Keratinocyte (primary cell): ENCODE measurements at regions not wholly inside any gene's neighbourhood (a gene's known extent, or its start where the extent isn't known, plus 50 kb on each side); places are given as distances from the start of the nearest gene placed in this dataset.

Source experiments
- DNase-seq: peaks from one replicate; pipeline ENCODE4 v3.0.0-alpha.2; 2011; ENCODE audit warnings: low read depth, missing footprints, low spot score
- FAIRE-seq: peaks from 2 replicates; lab custom pipeline; 2011; peaks lifted over from hg19 to GRCh38; lab: Jason Lieb, UNC
- H2AFZ ChIP-seq: 2 replicates; pipeline ENCODE4 v1.6.0; 2012; ENCODE audit warnings: low read length, control low read depth, inconsistent platforms; ENCODE audit not compliant: control insufficient read depth
- H3K27ac ChIP-seq: 2 replicates; pipeline ENCODE4 v1.5.1; 2011; ENCODE audit warnings: low read length; ENCODE audit not compliant: control insufficient read depth, insufficient read depth
- H3K27me3 ChIP-seq: 3 replicates; pipeline ENCODE4 v1.6.0; 2011; ENCODE audit warnings: low read length; ENCODE audit not compliant: control insufficient read depth, insufficient read depth; ENCODE audit errors: extremely low read depth
- H3K36me3 ChIP-seq, 2 experiments: 2 replicates in 1 of 2; 3 replicates in 1 of 2; pipeline ENCODE4 v1.5.1; 2011; ENCODE audit warnings: low read length in 2 of 2, mild to moderate bottlenecking in 1 of 2; ENCODE audit not compliant: control insufficient read depth in 2 of 2, insufficient read depth in 2 of 2; ENCODE audit errors: extremely low read depth in 1 of 2
- H3K4me1 ChIP-seq: 3 replicates; pipeline ENCODE4 v1.5.1; 2011; ENCODE audit warnings: low read length; ENCODE audit not compliant: control insufficient read depth, insufficient read depth; ENCODE audit errors: extremely low read depth
- H3K4me2 ChIP-seq: 3 replicates; pipeline ENCODE4 v1.6.0; 2011; ENCODE audit warnings: low read depth, low read length; ENCODE audit not compliant: control insufficient read depth, insufficient read depth; ENCODE audit errors: extremely low read depth
- H3K4me3 ChIP-seq, 3 experiments: fragments of 200-600 bp in 1 of 3; sonication (generic) in 1 of 3; 2 replicates in 2 of 3; 3 replicates in 1 of 3; pipeline ENCODE4 v1.5.1; 2011 to 2016; ENCODE audit warnings: low read length in 3 of 3, mild to moderate bottlenecking in 3 of 3, control low read depth in 2 of 3, inconsistent platforms in 1 of 3, low read depth in 1 of 3, mixed read lengths in 1 of 3, mixed run types in 1 of 3, moderate library complexity in 1 of 3; ENCODE audit not compliant: control insufficient read depth in 2 of 3, insufficient read depth in 2 of 3; ENCODE audit errors: extremely low read depth in 1 of 3
- H3K79me2 ChIP-seq: 2 replicates; pipeline ENCODE4 v1.6.0; 2012; ENCODE audit warnings: low read length; ENCODE audit not compliant: control insufficient read depth, insufficient read depth
- H3K9ac ChIP-seq: 3 replicates; pipeline ENCODE4 v1.6.0; 2011; ENCODE audit warnings: low read length; ENCODE audit not compliant: control insufficient read depth, insufficient read depth; ENCODE audit errors: extremely low read depth
- H3K9me1 ChIP-seq: 3 replicates; pipeline ENCODE4 v1.6.0; 2011; ENCODE audit warnings: low read length; ENCODE audit not compliant: control insufficient read depth, insufficient read depth; ENCODE audit errors: extremely low read depth
- H3K9me3 ChIP-seq: 2 replicates; pipeline ENCODE4 v1.5.1; 2012; ENCODE audit warnings: low read depth, low read length; ENCODE audit not compliant: control insufficient read depth
- H4K20me1 ChIP-seq: 3 replicates; pipeline ENCODE4 v1.6.0; 2011; ENCODE audit warnings: low read length; ENCODE audit not compliant: control insufficient read depth, insufficient read depth; ENCODE audit errors: extremely low read depth
- CTCF ChIP-seq, 3 experiments: IDR thresholded peaks in 1 of 3; conservative IDR thresholded peaks in 1 of 3; optimal IDR thresholded peaks in 1 of 3; 2 replicates in 2 of 3; 3 replicates in 1 of 3; pipeline versions ENCODE3 to v1.5.1; 2011; ENCODE audit warnings: low read length in 3 of 3, mild to moderate bottlenecking in 3 of 3, moderate library complexity in 2 of 3, control low read depth in 1 of 3, inconsistent platforms in 1 of 3; ENCODE audit not compliant: insufficient read depth in 2 of 3; ENCODE audit errors: extremely low read depth in 1 of 3
- EZH2 ChIP-seq: IDR thresholded peaks from one replicate; pipeline ENCODE4 v1.6.1; 2012; ENCODE audit warnings: inconsistent platforms, mild to moderate bottlenecking, low read length, moderate library complexity
- dilution Hi-C: fragments of 300-500 bp; cut with MboI; formaldehyde crosslinking; loops from one replicate; pipeline ENCODE4 v1.7.0; 2020; ENCODE audit warnings: low sequenced_read_pairs; ENCODE audit not compliant: extremely low pct_ligation_motif_present

- FAIRE-seq, result no peak
- H3K36me3 ChIP-seq, result no peaks in the 10 kb centered on the region
- DNase-seq, result no peak
- H3K4me3 ChIP-seq, result no peak overlapping the region
- H3K9me3 ChIP-seq, result no peaks in the 10 kb centered on the region
- H3K9ac ChIP-seq, result no peak overlapping the region
- no peaks in the 10 kb centered on the region for H4K20me1 ChIP-seq
- H2AFZ ChIP-seq, result no peak overlapping the region
- H3K27ac ChIP-seq, result no peak overlapping the region
- dilution Hi-C loops, result no loop called here
- H3K4me2 ChIP-seq, result no peak overlapping the region
- no peaks in the 10 kb centered on the region for H3K27me3 ChIP-seq
- no peak for TF ChIP-seq EZH2
- no peak for TF ChIP-seq CTCF (optimal IDR thresholded peaks at IDR 0.05 in 1 of 3, IDR thresholded peaks at IDR 0.05 in 1 of 3, conservative IDR thresholded peaks at IDR 0.05 in 1 of 3; ENCODE audit: extremely low read depth in 1 of 3, insufficient read depth in 2 of 3, low read length in 3 of 3)
- H3K4me1 ChIP-seq, result no peaks in the 10 kb centered on the region
- no peaks in the 10 kb centered on the region for H3K9me1 ChIP-seq
- H3K79me2 ChIP-seq, result no peaks in the 10 kb centered on the region
Measured at GRCh38 chr9:78806492-78807160, 509.7 kb downstream of the PSAT1 start.

GRCh38 chr9:78807286-78807685 lies 510.4 kb downstream of the PSAT1 start:
- Histone ChIP-seq H3K27ac (no peak overlapping the region), H3K9me1 (no peaks in the 10 kb centered on the region), H3K36me3 (no peaks in the 10 kb centered on the region), H3K9me3 (no peaks in the 10 kb centered on the region), H3K79me2 (no peaks in the 10 kb centered on the region), H3K9ac (no peak overlapping the region), H3K4me3 (no peak overlapping the region), H3K27me3 (no peaks in the 10 kb centered on the region), H4K20me1 (no peaks in the 10 kb centered on the region), H3K4me2 (no peak overlapping the region), H3K4me1 (no peaks in the 10 kb centered on the region), H2AFZ (no peak overlapping the region)
- dilution Hi-C loops, result no loop called here
- TF ChIP-seq CTCF (optimal IDR thresholded peaks at IDR 0.05 in 1 of 3, IDR thresholded peaks at IDR 0.05 in 1 of 3, conservative IDR thresholded peaks at IDR 0.05 in 1 of 3; ENCODE audit: extremely low read depth in 1 of 3, insufficient read depth in 2 of 3, low read length in 3 of 3) (no peak), EZH2 (no peak)
- FAIRE-seq (no peak), DNase-seq (no peak)
